ENCODE measurements at regions not wholly inside any gene's neighbourhood (a gene's known extent, or its start where the extent isn't known, plus 50 kb on each side); places are given as distances from the start of the nearest gene placed in this dataset.

DNA sequence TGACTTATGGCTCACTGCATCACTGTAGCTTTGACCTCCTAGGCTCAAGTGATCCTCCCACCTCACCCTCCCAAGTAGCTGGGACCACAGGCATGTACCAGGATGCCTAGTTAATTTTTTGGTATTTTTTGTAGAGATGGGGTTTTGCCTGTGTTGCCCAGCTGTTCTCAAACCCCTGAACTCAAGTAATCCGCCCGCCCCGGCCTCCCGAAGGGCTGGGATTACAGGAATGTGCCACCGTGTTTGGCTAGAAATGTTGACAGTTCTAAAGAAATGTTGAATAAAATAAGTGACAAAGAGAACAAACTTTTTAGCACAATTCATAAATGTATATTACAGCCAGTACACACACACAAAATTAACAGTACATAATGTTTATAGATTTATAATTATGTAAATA lies 1586.1 kb downstream of the NCAM2 start:
- DNase-seq = no peak
- Histone ChIP-seq H3K27me3 (replicated peaks; ENCODE audit: control insufficient read depth, insufficient read depth, low read length, poor library complexity, severe bottlenecking) (no peaks in the 10 kb centered on the region), H3K27ac (ENCODE audit: insufficient read depth, low read length, poor library complexity, severe bottlenecking) (no peak overlapping the region), H3K36me3 (ENCODE audit: control insufficient read depth, insufficient read depth, low read length) (no peaks in the 10 kb centered on the region), H3K4me1 (ENCODE audit: control insufficient read depth, insufficient read depth, low read length, poor library complexity, severe bottlenecking) (no peaks in the 10 kb centered on the region), H3K9me3 (ENCODE audit: control insufficient read depth, low read length) (no peaks in the 10 kb centered on the region), H3K4me3 (ENCODE audit: insufficient read depth, low read depth, low read length, poor library complexity, severe bottlenecking) (no peak overlapping the region)

DNA sequence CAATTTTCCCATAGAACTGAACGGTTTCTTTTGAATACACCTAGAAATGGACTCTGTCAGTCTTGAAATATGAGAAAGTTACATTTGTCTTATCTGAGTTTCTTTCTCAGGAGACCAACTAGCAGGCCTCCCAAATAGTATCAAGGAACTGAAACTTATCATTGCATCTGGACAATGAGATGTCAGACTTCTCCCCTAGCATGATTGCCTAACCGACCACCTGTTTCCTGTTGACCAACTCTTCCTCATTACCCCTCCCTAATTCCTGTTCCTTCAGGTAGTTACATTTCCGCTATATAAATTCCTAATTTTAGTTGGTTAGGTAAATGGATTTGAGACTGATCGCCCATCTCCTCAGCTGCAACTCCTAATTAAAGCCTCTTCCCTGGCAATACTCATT lies 1587.3 kb downstream of the NCAM2 start:
- no peaks in the 10 kb centered on the region for H3K9me3 ChIP-seq (ENCODE audit: control insufficient read depth, low read length)
- no peaks in the 10 kb centered on the region for H3K27me3 ChIP-seq (replicated peaks; ENCODE audit: control insufficient read depth, insufficient read depth, low read length, poor library complexity, severe bottlenecking)
- no peaks in the 10 kb centered on the region for H3K36me3 ChIP-seq (ENCODE audit: control insufficient read depth, insufficient read depth, low read length)
- no peak for DNase-seq
- no peak overlapping the region for H3K27ac ChIP-seq (ENCODE audit: insufficient read depth, low read length, poor library complexity, severe bottlenecking)
- no peaks in the 10 kb centered on the region for H3K4me1 ChIP-seq (ENCODE audit: control insufficient read depth, insufficient read depth, low read length, poor library complexity, severe bottlenecking)
- H3K4me3 ChIP-seq (ENCODE audit: insufficient read depth, low read depth, low read length, poor library complexity, severe bottlenecking) = no peak overlapping the region

DNA sequence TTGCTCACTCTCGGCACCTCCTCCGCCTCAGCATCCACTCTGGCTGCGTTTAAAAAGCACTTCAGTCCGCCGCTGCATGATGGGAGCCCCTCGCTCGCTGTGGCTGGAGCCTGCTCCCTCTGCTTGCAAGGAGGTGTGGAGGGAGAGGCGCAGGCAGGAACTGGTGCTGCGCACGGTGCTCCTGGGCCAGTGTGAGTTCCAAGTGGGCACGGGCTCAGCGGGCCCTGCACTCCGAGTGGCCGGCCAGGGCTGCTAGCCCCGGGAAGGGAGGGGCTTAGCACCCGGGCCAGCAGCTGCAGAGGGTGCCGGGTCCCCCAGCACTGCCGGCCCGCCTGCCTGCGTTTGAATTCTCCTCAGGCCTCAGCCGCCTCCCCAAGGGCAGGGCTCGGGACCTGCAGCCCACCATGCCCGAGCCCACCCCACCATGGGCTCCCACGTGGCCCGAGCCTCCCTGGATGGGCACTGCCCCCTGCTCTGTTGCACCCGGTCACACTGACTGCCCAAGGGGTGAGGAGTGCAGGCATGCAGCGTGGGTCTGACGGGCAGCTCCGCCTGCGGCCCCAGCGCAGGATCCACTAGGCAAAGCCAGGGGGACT lies 1599.5 kb downstream of the NCAM2 start:
- no peak overlapping the region for H3K27ac ChIP-seq (ENCODE audit: insufficient read depth, low read length, poor library complexity, severe bottlenecking)
- H3K4me3 ChIP-seq (ENCODE audit: insufficient read depth, low read depth, low read length, poor library complexity, severe bottlenecking) = no peak overlapping the region
- no peaks in the 10 kb centered on the region for H3K36me3 ChIP-seq (ENCODE audit: control insufficient read depth, insufficient read depth, low read length)
- no peaks in the 10 kb centered on the region for H3K27me3 ChIP-seq (replicated peaks; ENCODE audit: control insufficient read depth, insufficient read depth, low read length, poor library complexity, severe bottlenecking)
- no peaks in the 10 kb centered on the region for H3K9me3 ChIP-seq (ENCODE audit: control insufficient read depth, low read length)
- no peaks in the 10 kb centered on the region for H3K4me1 ChIP-seq (ENCODE audit: control insufficient read depth, insufficient read depth, low read length, poor library complexity, severe bottlenecking)
- DNase-seq = no peak

DNA sequence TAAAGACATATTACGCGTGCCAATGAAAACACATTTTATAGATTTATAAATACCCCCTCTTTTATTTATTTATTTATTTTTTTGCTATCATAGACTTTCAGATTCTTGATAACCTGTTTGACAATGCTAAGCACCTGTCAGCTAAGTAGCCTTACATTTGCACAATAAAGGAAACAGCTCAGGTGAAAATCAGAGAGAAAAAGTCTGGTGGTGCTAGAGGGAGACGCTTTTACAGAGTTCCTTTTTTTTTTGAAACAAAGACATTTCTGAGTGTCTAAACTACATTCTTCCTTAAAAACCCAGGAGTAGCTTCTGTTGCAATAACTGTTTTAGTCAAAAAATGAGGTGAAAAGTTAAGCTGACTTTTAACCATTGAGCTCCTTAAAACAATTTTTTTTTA lies 1611.6 kb downstream of the NCAM2 start:
- DNase-seq = no peak
- no peaks in the 10 kb centered on the region for H3K36me3 ChIP-seq (ENCODE audit: control insufficient read depth, insufficient read depth, low read length)
- no peaks in the 10 kb centered on the region for H3K4me1 ChIP-seq (ENCODE audit: control insufficient read depth, insufficient read depth, low read length, poor library complexity, severe bottlenecking)
- no peaks in the 10 kb centered on the region for H3K9me3 ChIP-seq (ENCODE audit: control insufficient read depth, low read length)
- no peaks in the 10 kb centered on the region for H3K27me3 ChIP-seq (replicated peaks; ENCODE audit: control insufficient read depth, insufficient read depth, low read length, poor library complexity, severe bottlenecking)
- H3K27ac ChIP-seq (ENCODE audit: insufficient read depth, low read length, poor library complexity, severe bottlenecking) = no peak overlapping the region
- no peak overlapping the region for H3K4me3 ChIP-seq (ENCODE audit: insufficient read depth, low read depth, low read length, poor library complexity, severe bottlenecking)

DNA sequence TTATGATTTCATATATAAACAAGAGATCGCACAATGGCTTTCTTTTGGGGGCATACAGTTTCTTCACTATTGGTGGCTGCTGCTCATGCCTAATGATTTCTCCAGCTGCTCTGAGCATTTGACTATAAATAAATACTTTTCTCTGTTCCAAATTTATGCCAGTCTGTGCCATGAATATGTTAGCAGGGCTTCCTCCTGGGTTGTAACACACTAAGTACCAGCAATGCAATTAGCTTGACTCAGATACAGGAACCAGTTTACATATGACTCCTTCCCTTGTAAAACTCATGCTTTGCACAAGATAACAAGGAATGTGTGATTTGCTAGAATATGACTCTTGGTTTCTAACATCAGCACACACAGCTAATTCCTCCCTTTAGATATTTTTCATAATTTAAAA lies 1629.7 kb downstream of the NCAM2 start:
- H3K9me3 ChIP-seq (ENCODE audit: control insufficient read depth, low read length) = no peaks in the 10 kb centered on the region
- no peak overlapping the region for H3K27ac ChIP-seq (ENCODE audit: insufficient read depth, low read length, poor library complexity, severe bottlenecking)
- no peak overlapping the region for H3K4me3 ChIP-seq (ENCODE audit: insufficient read depth, low read depth, low read length, poor library complexity, severe bottlenecking)
- no peaks in the 10 kb centered on the region for H3K36me3 ChIP-seq (ENCODE audit: control insufficient read depth, insufficient read depth, low read length)
- DNase-seq = no peak
- H3K4me1 ChIP-seq (ENCODE audit: control insufficient read depth, insufficient read depth, low read length, poor library complexity, severe bottlenecking) = no peaks in the 10 kb centered on the region
- no peaks in the 10 kb centered on the region for H3K27me3 ChIP-seq (replicated peaks; ENCODE audit: control insufficient read depth, insufficient read depth, low read length, poor library complexity, severe bottlenecking)

DNA sequence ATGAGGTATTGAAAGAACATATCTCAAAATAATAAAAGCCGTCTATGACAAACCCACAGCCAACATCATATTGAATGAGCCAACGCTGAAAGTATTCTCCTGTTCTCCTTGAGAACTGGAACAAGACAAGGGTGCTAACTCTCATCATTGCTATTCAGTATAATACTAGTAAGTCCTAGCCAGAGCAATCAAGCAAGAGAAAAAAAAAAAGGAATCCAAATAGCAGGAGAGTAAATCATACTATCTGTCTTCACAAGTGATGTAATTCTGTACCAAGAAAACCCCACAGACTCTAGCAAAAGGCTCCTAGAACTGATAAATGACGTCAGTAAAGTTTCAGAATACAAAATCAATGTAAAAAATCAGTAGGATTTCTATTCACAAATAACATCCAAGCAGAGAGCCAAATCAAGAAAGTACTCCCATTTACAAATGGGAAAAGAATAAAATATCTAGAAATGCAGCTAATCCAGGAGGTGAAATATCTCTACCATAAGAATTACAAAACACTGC lies 1632.8 kb downstream of the NCAM2 start:
- H3K27ac ChIP-seq (ENCODE audit: insufficient read depth, low read length, poor library complexity, severe bottlenecking) = no peak overlapping the region
- no peaks in the 10 kb centered on the region for H3K27me3 ChIP-seq (replicated peaks; ENCODE audit: control insufficient read depth, insufficient read depth, low read length, poor library complexity, severe bottlenecking)
- no peaks in the 10 kb centered on the region for H3K9me3 ChIP-seq (ENCODE audit: control insufficient read depth, low read length)
- no peaks in the 10 kb centered on the region for H3K4me1 ChIP-seq (ENCODE audit: control insufficient read depth, insufficient read depth, low read length, poor library complexity, severe bottlenecking)
- no peak for DNase-seq
- no peak overlapping the region for H3K4me3 ChIP-seq (ENCODE audit: insufficient read depth, low read depth, low read length, poor library complexity, severe bottlenecking)
- no peaks in the 10 kb centered on the region for H3K36me3 ChIP-seq (ENCODE audit: control insufficient read depth, insufficient read depth, low read length)

DNA sequence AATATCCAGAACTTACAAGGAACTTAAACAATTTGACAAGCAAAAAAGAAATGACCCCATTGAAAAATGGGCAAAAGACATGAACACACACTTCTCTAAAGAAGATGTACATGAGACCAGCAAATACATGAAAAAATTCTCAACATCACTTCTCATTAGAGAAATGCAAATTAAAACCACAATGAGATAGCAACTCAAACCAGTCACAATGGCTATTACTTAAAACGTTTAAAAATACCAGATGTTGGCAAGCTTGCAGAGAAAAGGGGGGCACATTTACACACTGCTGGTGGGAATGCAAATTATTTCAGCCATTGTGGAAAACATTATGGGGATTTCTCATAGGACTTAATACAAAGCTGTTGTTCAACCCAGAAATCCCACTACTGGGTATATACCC lies 1634.0 kb downstream of the NCAM2 start:
- H3K27ac ChIP-seq (ENCODE audit: insufficient read depth, low read length, poor library complexity, severe bottlenecking) = no peak overlapping the region
- no peak for DNase-seq
- H3K36me3 ChIP-seq (ENCODE audit: control insufficient read depth, insufficient read depth, low read length) = no peaks in the 10 kb centered on the region
- no peaks in the 10 kb centered on the region for H3K4me1 ChIP-seq (ENCODE audit: control insufficient read depth, insufficient read depth, low read length, poor library complexity, severe bottlenecking)
- H3K4me3 ChIP-seq (ENCODE audit: insufficient read depth, low read depth, low read length, poor library complexity, severe bottlenecking) = no peak overlapping the region
- H3K9me3 ChIP-seq (ENCODE audit: control insufficient read depth, low read length) = no peaks in the 10 kb centered on the region
- no peaks in the 10 kb centered on the region for H3K27me3 ChIP-seq (replicated peaks; ENCODE audit: control insufficient read depth, insufficient read depth, low read length, poor library complexity, severe bottlenecking)

DNA sequence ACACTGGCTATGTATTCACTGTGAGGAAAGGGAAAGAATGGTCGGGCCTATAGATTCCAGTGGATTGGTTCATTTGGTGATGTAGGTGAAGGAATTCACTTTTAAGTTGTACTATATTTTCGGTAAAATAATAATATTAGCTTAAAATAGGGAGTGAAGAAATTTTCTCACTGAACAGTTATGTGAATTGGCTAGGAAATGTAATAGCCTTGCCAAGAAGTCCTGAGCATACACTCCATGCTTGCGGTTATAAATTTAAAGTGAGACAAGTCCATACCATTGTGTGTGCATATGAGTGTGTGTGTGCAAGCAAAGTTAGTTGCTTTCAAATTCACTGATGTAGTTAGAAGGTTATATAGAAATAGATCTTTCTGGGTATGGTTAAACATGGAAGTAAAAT lies 1651.0 kb downstream of the NCAM2 start:
- Histone ChIP-seq H3K9me3 (ENCODE audit: control insufficient read depth, low read length) (no peaks in the 10 kb centered on the region), H3K4me3 (ENCODE audit: insufficient read depth, low read depth, low read length, poor library complexity, severe bottlenecking) (no peak overlapping the region), H3K36me3 (ENCODE audit: control insufficient read depth, insufficient read depth, low read length) (no peaks in the 10 kb centered on the region), H3K27ac (ENCODE audit: insufficient read depth, low read length, poor library complexity, severe bottlenecking) (no peak overlapping the region), H3K4me1 (ENCODE audit: control insufficient read depth, insufficient read depth, low read length, poor library complexity, severe bottlenecking) (no peaks in the 10 kb centered on the region), H3K27me3 (replicated peaks; ENCODE audit: control insufficient read depth, insufficient read depth, low read length, poor library complexity, severe bottlenecking) (no peaks in the 10 kb centered on the region)
- DNase-seq = no peak

DNA sequence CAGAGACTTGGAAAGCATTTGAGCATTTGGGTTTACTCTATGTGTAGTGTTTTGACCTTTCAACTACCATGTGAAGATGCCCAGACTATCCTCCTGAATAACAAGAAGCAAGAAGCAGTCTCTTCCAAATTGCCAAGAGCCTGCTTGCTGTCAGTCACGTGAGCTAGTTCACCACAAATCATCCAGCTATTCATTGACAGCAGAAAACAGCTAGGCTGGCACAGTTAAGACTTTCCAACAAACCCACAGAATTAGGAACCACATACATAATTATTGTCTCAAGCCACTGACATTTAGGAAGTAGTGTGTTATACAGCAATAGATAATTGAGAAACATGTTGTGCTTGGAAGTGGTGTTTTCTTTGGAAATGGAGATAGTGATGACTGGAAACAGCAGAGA lies 1652.0 kb downstream of the NCAM2 start:
- H3K27ac ChIP-seq (ENCODE audit: insufficient read depth, low read length, poor library complexity, severe bottlenecking) = no peak overlapping the region
- H3K9me3 ChIP-seq (ENCODE audit: control insufficient read depth, low read length) = no peaks in the 10 kb centered on the region
- H3K4me1 ChIP-seq (ENCODE audit: control insufficient read depth, insufficient read depth, low read length, poor library complexity, severe bottlenecking) = no peaks in the 10 kb centered on the region
- no peak overlapping the region for H3K4me3 ChIP-seq (ENCODE audit: insufficient read depth, low read depth, low read length, poor library complexity, severe bottlenecking)
- no peaks in the 10 kb centered on the region for H3K36me3 ChIP-seq (ENCODE audit: control insufficient read depth, insufficient read depth, low read length)
- no peaks in the 10 kb centered on the region for H3K27me3 ChIP-seq (replicated peaks; ENCODE audit: control insufficient read depth, insufficient read depth, low read length, poor library complexity, severe bottlenecking)
- no peak for DNase-seq

DNA sequence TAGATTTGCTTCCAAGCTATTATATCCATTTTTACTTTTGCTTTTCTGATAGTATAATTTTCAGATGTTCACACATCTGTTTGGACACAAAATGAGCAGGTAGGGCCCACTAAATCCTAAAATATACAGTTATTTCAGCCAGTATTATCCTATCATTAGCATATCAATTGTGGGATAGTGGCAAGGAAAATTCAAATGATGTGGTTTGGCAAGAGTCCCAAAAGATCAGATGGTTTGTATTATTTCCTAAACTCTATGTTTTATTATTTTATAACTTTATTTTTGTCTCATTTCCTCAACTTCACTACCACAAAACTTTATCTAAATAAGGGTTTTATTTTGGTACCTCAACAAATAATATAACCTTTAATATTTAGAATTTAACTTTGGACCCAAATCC lies 1659.6 kb downstream of the NCAM2 start:
- H3K27me3 ChIP-seq (replicated peaks; ENCODE audit: control insufficient read depth, insufficient read depth, low read length, poor library complexity, severe bottlenecking) = no peaks in the 10 kb centered on the region
- no peaks in the 10 kb centered on the region for H3K4me1 ChIP-seq (ENCODE audit: control insufficient read depth, insufficient read depth, low read length, poor library complexity, severe bottlenecking)
- H3K9me3 ChIP-seq (ENCODE audit: control insufficient read depth, low read length) = no peaks in the 10 kb centered on the region
- no peaks in the 10 kb centered on the region for H3K36me3 ChIP-seq (ENCODE audit: control insufficient read depth, insufficient read depth, low read length)
- no peak overlapping the region for H3K27ac ChIP-seq (ENCODE audit: insufficient read depth, low read length, poor library complexity, severe bottlenecking)
- DNase-seq = no peak
- no peak overlapping the region for H3K4me3 ChIP-seq (ENCODE audit: insufficient read depth, low read depth, low read length, poor library complexity, severe bottlenecking)

Data from effector memory CD4-positive, alpha-beta T cell (primary cell).